ENCODE measurements at regions not wholly inside any gene's neighbourhood (a gene's known extent, or its start where the extent isn't known, plus 50 kb on each side); places are given as distances from the start of the nearest gene placed in this dataset.

- TF ChIP-seq TAF1 (conservative IDR thresholded peaks at IDR 0.05): no peak
- no peak for TF ChIP-seq CTCF (IDR thresholded peaks at IDR 0.05; ENCODE audit: low read depth, low read length, missing input control)
- TF ChIP-seq MAX (IDR thresholded peaks at IDR 0.05): peak; percentile 43
- TF ChIP-seq GABPA (IDR thresholded peaks at IDR 0.05 in 1 of 2, conservative IDR thresholded peaks at IDR 0.05 in 1 of 2): no peak
- TF ChIP-seq NR2F2 (IDR thresholded peaks at IDR 0.05): no peak
Observed at GRCh38 chr13:29905845-29906244, 55.4 kb upstream of the UBL3 start.

All from liver (tissue), 3 donors.